ENCODE measurements at regions not wholly inside any gene's neighbourhood (a gene's known extent, or its start where the extent isn't known, plus 50 kb on each side); places are given as distances from the start of the nearest gene placed in this dataset.
"Not testable (repeated sequence)": the region's sequence is repeated elsewhere in the genome, so short reads cannot be mapped to it uniquely, and the experiment has no call there.

- no peak for DNase-seq
Observed at GRCh38 chr6:134784336-134784735, 165.6 kb downstream of the ALDH8A1 start.

GRCh38 chr6:134778431-134778830 lies 171.5 kb downstream of the ALDH8A1 start:
- DNase-seq: no peak

- DNase-seq: no peak
Observed at GRCh38 chr6:134774201-134774638, 175.7 kb downstream of the ALDH8A1 start.

- DNase-seq: no peak
Observed at GRCh38 chr6:134772671-134773360, 177.1 kb downstream of the ALDH8A1 start.

GRCh38 chr6:134768931-134769330 lies 181.0 kb downstream of the ALDH8A1 start:
- DNase-seq: no peak

GRCh38 chr6:134766497-134766896 lies 183.4 kb downstream of the ALDH8A1 start:
- DNase-seq: no peak

- DNase-seq: no peak
Observed at GRCh38 chr6:134764741-134765140, 185.2 kb downstream of the ALDH8A1 start.

- DNase-seq: not testable (repeated sequence)
Observed at GRCh38 chr6:134763575-134763974, 186.3 kb downstream of the ALDH8A1 start.

GRCh38 chr6:134758621-134759020 lies 191.3 kb downstream of the ALDH8A1 start:
- no peak for DNase-seq

- no peak for DNase-seq
Observed at GRCh38 chr6:134757911-134758361, 192.0 kb downstream of the ALDH8A1 start.

GRCh38 chr6:134756374-134757025 lies 193.4 kb downstream of the ALDH8A1 start:
- DNase-seq: no peak

GRCh38 chr6:134754013-134754690 lies 195.7 kb downstream of the ALDH8A1 start:
- no peak for DNase-seq

GRCh38 chr6:134753001-134753400 lies 196.9 kb downstream of the ALDH8A1 start:
- no peak for DNase-seq

- DNase-seq: no peak
Observed at GRCh38 chr6:134752445-134752844, 197.5 kb downstream of the ALDH8A1 start.

GRCh38 chr6:134750669-134751068 lies 199.2 kb downstream of the ALDH8A1 start:
- DNase-seq: no peak

- DNase-seq: no peak
Observed at GRCh38 chr6:134748484-134748883, 201.4 kb downstream of the ALDH8A1 start.

- DNase-seq: not testable (repeated sequence)
Observed at GRCh38 chr6:134747197-134747596, 202.7 kb downstream of the ALDH8A1 start.

GRCh38 chr6:134746140-134746539 lies 203.8 kb downstream of the ALDH8A1 start:
- no peak for DNase-seq

- not testable (repeated sequence) for DNase-seq
Observed at GRCh38 chr6:134745192-134745591, 204.7 kb downstream of the ALDH8A1 start.

- DNase-seq: no peak
Observed at GRCh38 chr6:134744301-134744700, 205.6 kb downstream of the ALDH8A1 start.

GRCh38 chr6:134741200-134741536 lies 208.7 kb downstream of the ALDH8A1 start:
- DNase-seq: no peak

- DNase-seq: no peak
Observed at GRCh38 chr6:134740473-134741199, 209.3 kb downstream of the ALDH8A1 start.

- DNase-seq: no peak
Observed at GRCh38 chr6:134740027-134740373, 209.9 kb downstream of the ALDH8A1 start.
